Parathyroid adenoma (tissue), 2 donors: ENCODE measurements at regions not wholly inside any gene's neighbourhood (a gene's known extent, or its start where the extent isn't known, plus 50 kb on each side); places are given as distances from the start of the nearest gene placed in this dataset.
"Not testable (repeated sequence)": the region's sequence is repeated elsewhere in the genome, so short reads cannot be mapped to it uniquely, and the experiment has no call there.

Experiments
- H2AFZ ChIP-seq: fragments of 300-600 bp; sonication (generic); one replicate; pipeline ENCODE4 v1.7.0; 2017; ENCODE audit warnings: antibody characterized with exemption, mild to moderate bottlenecking
- H3K27ac ChIP-seq: fragments of 300-600 bp; sonication (generic); one replicate; pipeline ENCODE4 v1.7.0; 2017
- H3K27me3 ChIP-seq: fragments of 300-600 bp; sonication (generic); one replicate; pipeline ENCODE4 v1.7.0; 2017; ENCODE audit warnings: low read length; ENCODE audit not compliant: control insufficient read depth, insufficient read depth
- H3K36me3 ChIP-seq: fragments of 300-600 bp; sonication (generic); one replicate; pipeline ENCODE4 v1.7.0; 2017; ENCODE audit warnings: low read length; ENCODE audit not compliant: control insufficient read depth, insufficient read depth
- H3K4me1 ChIP-seq: fragments of 300-600 bp; sonication (generic); one replicate; pipeline ENCODE4 v1.7.0; 2017; ENCODE audit warnings: control low read depth
- H3K4me2 ChIP-seq: fragments of 300-600 bp; sonication (generic); one replicate; pipeline ENCODE4 v1.7.0; 2017; ENCODE audit warnings: low read length
- H3K4me3 ChIP-seq: fragments of 300-600 bp; sonication (generic); one replicate; pipeline ENCODE4 v1.7.0; 2017; ENCODE audit warnings: low read depth, low read length
- H3K79me2 ChIP-seq: fragments of 300-600 bp; sonication (generic); one replicate; pipeline ENCODE4 v1.7.0; 2017; ENCODE audit warnings: control low read depth
- H3K9ac ChIP-seq: fragments of 300-600 bp; sonication (generic); one replicate; pipeline ENCODE4 v1.7.0; 2017; ENCODE audit warnings: mild to moderate bottlenecking
- H3K9me3 ChIP-seq: fragments of 300-600 bp; sonication (generic); one replicate; pipeline ENCODE4 v1.7.0; 2017; ENCODE audit warnings: low read length; ENCODE audit not compliant: control insufficient read depth
- CTCF ChIP-seq: fragments of 300-600 bp; sonication (generic); IDR thresholded peaks from one replicate; pipeline ENCODE4 v1.7.0; 2017; ENCODE audit warnings: antibody characterized with exemption, mild to moderate bottlenecking
- donor health status: primary hyperparathyroidism.

- H3K27ac ChIP-seq, H3K9me3 ChIP-seq, H3K4me1 ChIP-seq, H3K4me3 ChIP-seq, H3K4me2 ChIP-seq, H3K79me2 ChIP-seq, H3K36me3 ChIP-seq, H3K27me3 ChIP-seq, H2AFZ ChIP-seq, H3K9ac ChIP-seq: not testable (repeated sequence)
These were observed 83.4 kb upstream of the RAP2C start for GRCh38 chrX:132302687-132303086.

DNA sequence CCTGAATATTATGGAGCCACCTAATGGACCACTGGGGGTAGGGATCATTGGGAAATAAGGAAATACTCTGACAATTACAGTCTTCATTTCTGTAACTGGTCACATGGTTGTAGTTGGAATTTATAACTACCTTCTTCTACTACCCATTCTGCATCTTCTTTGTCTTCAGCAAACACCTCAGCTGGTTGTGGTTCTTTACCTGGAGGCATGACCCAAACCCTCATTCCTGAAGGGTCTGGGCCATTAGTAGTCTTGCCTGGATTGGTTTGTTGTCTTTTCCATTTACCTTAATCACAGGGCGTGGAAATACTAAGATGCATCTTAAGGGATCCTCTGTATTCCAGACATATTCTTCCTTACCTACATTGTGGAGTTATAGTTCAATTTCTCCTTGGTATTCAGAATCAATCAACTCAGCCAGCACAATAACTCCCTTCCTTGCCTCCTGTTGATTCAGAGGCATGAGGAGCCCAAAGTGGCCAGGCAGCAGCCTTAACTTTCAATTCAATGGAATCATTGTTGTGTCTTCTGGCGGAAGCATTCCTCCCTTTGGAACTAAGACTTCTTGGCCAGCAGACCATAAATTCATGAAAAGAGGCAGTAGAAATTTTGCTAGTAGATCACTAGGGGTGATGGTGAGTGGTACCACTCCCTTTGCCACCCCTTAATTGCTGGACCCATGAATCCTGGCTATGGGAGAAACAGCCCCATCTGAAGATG is 75.7 kb upstream of the RAP2C start:
- H3K79me2 ChIP-seq = no peaks in the 10 kb centered on the region
- H3K9ac ChIP-seq = no peak overlapping the region
- TF ChIP-seq CTCF = no peak
- H3K36me3 ChIP-seq = no peaks in the 10 kb centered on the region
- no peaks in the 10 kb centered on the region for H3K4me1 ChIP-seq
- H3K9me3 ChIP-seq = no peaks in the 10 kb centered on the region
- H3K27me3 ChIP-seq = no peaks in the 10 kb centered on the region
- no peak overlapping the region for H3K27ac ChIP-seq
- no peak overlapping the region for H3K4me2 ChIP-seq
- no peak overlapping the region for H2AFZ ChIP-seq
- no peak overlapping the region for H3K4me3 ChIP-seq

- Histone ChIP-seq H3K27ac (no peak overlapping the region), H3K9me3 (no peaks in the 10 kb centered on the region), H2AFZ (no peak overlapping the region), H3K4me2 (no peak overlapping the region), H3K9ac (no peak overlapping the region), H3K79me2 (no peaks in the 10 kb centered on the region), H3K27me3 (no peaks in the 10 kb centered on the region), H3K36me3 (no peaks in the 10 kb centered on the region), H3K4me3 (no peak overlapping the region), H3K4me1 (no peaks in the 10 kb centered on the region)
- TF ChIP-seq CTCF = no peak
These were observed 74.9 kb upstream of the RAP2C start for GRCh38 chrX:132294192-132294591.

DNA sequence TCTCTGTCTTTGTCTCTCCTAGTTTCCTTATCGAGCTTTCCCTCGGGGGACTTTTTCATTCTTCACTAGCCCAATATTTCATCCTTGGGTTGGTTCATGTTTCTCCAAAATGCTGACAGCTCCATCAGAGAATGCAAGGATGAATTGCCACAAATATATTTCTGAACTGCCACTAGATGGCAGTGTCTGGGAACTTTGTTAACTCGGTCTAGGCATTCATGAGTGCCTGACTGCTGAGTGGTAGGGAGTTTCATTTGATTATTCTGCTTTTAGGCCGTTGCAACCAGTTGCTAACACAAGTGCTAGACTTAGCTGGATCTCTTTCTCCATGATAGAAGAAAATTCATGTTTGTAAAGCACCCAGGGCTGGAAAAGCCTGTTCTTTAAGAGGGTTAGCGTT is 73.5 kb upstream of the RAP2C start:
- Histone ChIP-seq H3K9me3 (no peaks in the 10 kb centered on the region), H3K36me3 (no peaks in the 10 kb centered on the region), H2AFZ (no peak overlapping the region), H3K9ac (no peak overlapping the region), H3K27me3 (no peaks in the 10 kb centered on the region), H3K4me2 (no peak overlapping the region), H3K79me2 (no peaks in the 10 kb centered on the region), H3K27ac (no peak overlapping the region), H3K4me3 (no peak overlapping the region), H3K4me1 (no peaks in the 10 kb centered on the region)
- TF ChIP-seq CTCF = peak; percentile 55

GRCh38 chrX:132277953-132278614 is 58.8 kb upstream of the RAP2C start:
- no peak overlapping the region for H3K9ac ChIP-seq
- no peak overlapping the region for H2AFZ ChIP-seq
- no peak for TF ChIP-seq CTCF
- H3K9me3 ChIP-seq = no peaks in the 10 kb centered on the region
- H3K4me3 ChIP-seq = no peak overlapping the region
- no peaks in the 10 kb centered on the region for H3K27me3 ChIP-seq
- no peaks in the 10 kb centered on the region for H3K79me2 ChIP-seq
- no peak overlapping the region for H3K27ac ChIP-seq
- no peaks in the 10 kb centered on the region for H3K4me1 ChIP-seq
- H3K36me3 ChIP-seq = no peaks in the 10 kb centered on the region
- no peak overlapping the region for H3K4me2 ChIP-seq
